MM.1S (cell line): ENCODE measurements at regions not wholly inside any gene's neighbourhood (a gene's known extent, or its start where the extent isn't known, plus 50 kb on each side); places are given as distances from the start of the nearest gene placed in this dataset.

Source experiments
- EZH2 ChIP-seq: fragments of 300-600 bp; sonication (generic); optimal IDR thresholded peaks from 2 replicates; pipeline ENCODE3; 2017; ENCODE audit warnings: low read depth, mild to moderate bottlenecking, antibody characterized with exemption, low read length, mixed read lengths
- TF ChIP-seq, protein P1 (sequence below): fragments of 300-600 bp; sonication (generic); IDR thresholded peaks from 2 replicates; pipeline ENCODE4 v1.5.1; 2016; ENCODE audit warnings: antibody characterized with exemption, low read length, mixed read lengths

DNA sequence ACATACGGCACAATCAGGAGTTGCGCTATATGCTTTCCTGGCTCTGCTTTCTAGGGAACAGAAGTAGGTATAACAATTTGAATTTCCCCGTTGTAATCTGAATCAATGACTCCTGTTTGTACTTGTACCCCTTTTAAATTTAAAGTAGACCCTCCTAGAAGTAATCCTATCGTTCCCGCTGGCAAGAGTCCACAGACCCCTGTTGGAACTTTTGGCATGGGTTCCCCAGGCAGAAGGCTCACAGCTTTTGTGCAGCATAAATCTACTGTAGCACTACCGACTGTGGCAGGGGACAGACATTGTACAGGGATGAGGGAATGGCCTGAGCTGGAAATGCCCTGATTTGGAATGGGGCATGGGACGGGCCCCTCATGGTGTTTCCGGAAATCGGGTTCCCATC is 705.2 kb downstream of the LRFN5 start:
- TF ChIP-seq, protein P1, sequence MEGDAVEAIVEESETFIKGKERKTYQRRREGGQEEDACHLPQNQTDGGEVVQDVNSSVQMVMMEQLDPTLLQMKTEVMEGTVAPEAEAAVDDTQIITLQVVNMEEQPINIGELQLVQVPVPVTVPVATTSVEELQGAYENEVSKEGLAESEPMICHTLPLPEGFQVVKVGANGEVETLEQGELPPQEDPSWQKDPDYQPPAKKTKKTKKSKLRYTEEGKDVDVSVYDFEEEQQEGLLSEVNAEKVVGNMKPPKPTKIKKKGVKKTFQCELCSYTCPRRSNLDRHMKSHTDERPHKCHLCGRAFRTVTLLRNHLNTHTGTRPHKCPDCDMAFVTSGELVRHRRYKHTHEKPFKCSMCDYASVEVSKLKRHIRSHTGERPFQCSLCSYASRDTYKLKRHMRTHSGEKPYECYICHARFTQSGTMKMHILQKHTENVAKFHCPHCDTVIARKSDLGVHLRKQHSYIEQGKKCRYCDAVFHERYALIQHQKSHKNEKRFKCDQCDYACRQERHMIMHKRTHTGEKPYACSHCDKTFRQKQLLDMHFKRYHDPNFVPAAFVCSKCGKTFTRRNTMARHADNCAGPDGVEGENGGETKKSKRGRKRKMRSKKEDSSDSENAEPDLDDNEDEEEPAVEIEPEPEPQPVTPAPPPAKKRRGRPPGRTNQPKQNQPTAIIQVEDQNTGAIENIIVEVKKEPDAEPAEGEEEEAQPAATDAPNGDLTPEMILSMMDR: no peak
- TF ChIP-seq EZH2: no peak
